GM23338 (cell line): ENCODE measurements at regions not wholly inside any gene's neighbourhood (a gene's known extent, or its start where the extent isn't known, plus 50 kb on each side); places are given as distances from the start of the nearest gene placed in this dataset.

Experiments used
- ATAC-seq: fragments of 200-7000 bp; cut with Tn5 transposase; 3 replicates; pipeline ENCODE4 v1.9.1; 2020
- DNase-seq: peaks from one replicate; pipeline ENCODE4 v3.0.0-alpha.2; 2015; ENCODE audit warnings: low spot score
- H2AFZ ChIP-seq: fragments of 200-600 bp; sonication (generic); 2 replicates; pipeline ENCODE4 v1.8.0; 2016; ENCODE audit warnings: antibody characterized with exemption, mild to moderate bottlenecking, moderate library complexity
- H3F3A ChIP-seq: fragments of 200-600 bp; sonication (generic); replicated peaks from 2 replicates; pipeline ENCODE4 v1.8.0; 2017; ENCODE audit warnings: antibody characterized with exemption, mixed run types, low read depth
- H3K27ac ChIP-seq: fragments of 200-600 bp; sonication (generic); 2 replicates; pipeline ENCODE4 v1.6.1; 2016; ENCODE audit warnings: low read depth
- H3K27me3 ChIP-seq: fragments of 200-600 bp; sonication (generic); 2 replicates; pipeline ENCODE4 v1.8.0; 2016; ENCODE audit warnings: mild to moderate bottlenecking, mixed run types, moderate library complexity; ENCODE audit not compliant: insufficient read depth
- H3K36me3 ChIP-seq: fragments of 200-600 bp; sonication (generic); 2 replicates; pipeline ENCODE4 v1.8.0; 2016; ENCODE audit warnings: mild to moderate bottlenecking; ENCODE audit not compliant: insufficient read depth
- H3K4me1 ChIP-seq: fragments of 200-600 bp; sonication (generic); 2 replicates; pipeline ENCODE4 v1.8.0; 2016; ENCODE audit warnings: mild to moderate bottlenecking, moderate library complexity; ENCODE audit not compliant: insufficient read depth
- H3K4me2 ChIP-seq: fragments of 200-600 bp; sonication (generic); 2 replicates; pipeline ENCODE4 v1.7.1; 2017; ENCODE audit warnings: mixed run types
- H3K4me3 ChIP-seq: fragments of 200-600 bp; sonication (generic); 2 replicates; pipeline ENCODE4 v1.6.1; 2016; ENCODE audit warnings: mixed run types
- H3K79me2 ChIP-seq: fragments of 200-600 bp; sonication (generic); replicated peaks from 2 replicates; pipeline ENCODE4 v1.8.0; 2017; ENCODE audit warnings: mild to moderate bottlenecking; ENCODE audit not compliant: insufficient read depth
- H3K9me2 ChIP-seq: fragments of 200-600 bp; sonication (generic); 2 replicates; pipeline ENCODE4 v1.8.0; 2017; ENCODE audit not compliant: insufficient read depth
- H4K20me1 ChIP-seq: fragments of 200-600 bp; sonication (generic); replicated peaks from 2 replicates; pipeline ENCODE4 v1.8.0; 2017; ENCODE audit warnings: mild to moderate bottlenecking; ENCODE audit not compliant: insufficient read depth
- H3K27ac Mint-ChIP-seq: 2 replicates; pipeline ENCODE4 v1.8.0; 2020; ENCODE audit warnings: inconsistent platforms, mild to moderate bottlenecking, moderate library complexity, mixed read lengths
- H3K27me3 Mint-ChIP-seq: 3 replicates; pipeline ENCODE4 v1.8.0; 2022; ENCODE audit warnings: low read depth, mild to moderate bottlenecking, moderate library complexity, mixed read lengths, inconsistent platforms; ENCODE audit not compliant: insufficient read depth, poor library complexity
- H3K36me3 Mint-ChIP-seq: 3 replicates; pipeline ENCODE4 v1.8.0; 2021; ENCODE audit warnings: low read depth, mild to moderate bottlenecking, inconsistent platforms, moderate library complexity, mixed read lengths
- H3K4me1 Mint-ChIP-seq: 3 replicates; pipeline ENCODE4 v1.8.0; 2020; ENCODE audit warnings: mild to moderate bottlenecking, inconsistent platforms, mixed read lengths
- H3K4me3 Mint-ChIP-seq: 3 replicates; pipeline ENCODE4 v1.8.0; 2021; ENCODE audit warnings: moderate library complexity, mild to moderate bottlenecking, inconsistent platforms, mixed read lengths
- H3K9me3 Mint-ChIP-seq: 3 replicates; pipeline ENCODE4 v1.8.0; 2020; ENCODE audit warnings: moderate library complexity, mild to moderate bottlenecking, inconsistent platforms, mixed read lengths
- CREB1 ChIP-seq: fragments of 250-450 bp; sonication (Bioruptor Pico); IDR thresholded peaks from 2 replicates; pipeline ENCODE4 v1.5.0; 2020; ENCODE audit warnings: low read depth, mild to moderate bottlenecking, moderate library complexity
- JUNB ChIP-seq: IDR thresholded peaks from one replicate; pipeline ENCODE4 v1.6.1; 2016; ENCODE audit warnings: antibody characterized with exemption; ENCODE audit not compliant: unreplicated experiment
- NANOG ChIP-seq: IDR thresholded peaks from 2 replicates; pipeline ENCODE4 v1.6.1; 2016; ENCODE audit warnings: antibody characterized with exemption, borderline replicate concordance
- POLR2AphosphoS5 ChIP-seq: IDR thresholded peaks from 2 replicates; pipeline ENCODE4 v1.6.1; 2016; ENCODE audit warnings: antibody characterized with exemption, low read depth
- REST ChIP-seq: IDR thresholded peaks from one replicate; pipeline ENCODE4 v1.6.1; 2018; ENCODE audit warnings: antibody characterized with exemption; ENCODE audit not compliant: unreplicated experiment
- STAT1 ChIP-seq: IDR thresholded peaks from one replicate; pipeline ENCODE4 v1.6.1; 2016; ENCODE audit warnings: antibody characterized with exemption; ENCODE audit not compliant: unreplicated experiment
- ZNF114 ChIP-seq: fragments of 250-450 bp; sonication (Bioruptor Pico); IDR thresholded peaks from 2 replicates; pipeline ENCODE4 v1.5.0; 2020; ENCODE audit warnings: mild to moderate bottlenecking, moderate library complexity
- ZNF462 ChIP-seq: fragments of 250-450 bp; sonication (Bioruptor Pico); IDR thresholded peaks from 2 replicates; pipeline ENCODE4 v1.5.0; 2020; ENCODE audit warnings: mild to moderate bottlenecking, moderate library complexity

GRCh38 chr4:165635951-165636350 is 237.1 kb upstream of the TLL1 start:
- Mint-ChIP-seq H3K4me1 (peaks cover 9% of the 10 kb centered on the region; the same call in 2 of the 3 replicates), H3K36me3 (peaks cover 4% of the 10 kb centered on the region; the same call in 1 of the 3 replicates), H3K9me3 (no peaks in the 10 kb centered on the region), H3K27me3 (peaks cover 1% of the 10 kb centered on the region), H3K27ac (no peak overlapping the region), H3K4me3 (no peak overlapping the region)
- no peaks in the 10 kb centered on the region for H3K36me3 ChIP-seq
- ATAC-seq = no peak
- no peak overlapping the region for H3K4me2 ChIP-seq
- no peaks in the 10 kb centered on the region for H3F3A ChIP-seq
- H3K79me2 ChIP-seq = no peaks in the 10 kb centered on the region
- H3K4me3 ChIP-seq = no peak overlapping the region
- no peaks in the 10 kb centered on the region for H4K20me1 ChIP-seq
- H3K27me3 ChIP-seq = no peaks in the 10 kb centered on the region
- 0 out of 2 replicates have a peak, but pooled peaks cover 10% of the 10 kb centered on the region for H3K4me1 ChIP-seq
- H2AFZ ChIP-seq = no peak overlapping the region
- DNase-seq = no peak
- TF ChIP-seq POLR2AphosphoS5 = no peak
- no peak for TF ChIP-seq CREB1 (CRISPR knock-in tag)
- TF ChIP-seq ZNF114 (CRISPR knock-in tag) = no peak
- no peak for TF ChIP-seq JUNB
- TF ChIP-seq REST = no peak
- no peak for TF ChIP-seq STAT1
- no peak for TF ChIP-seq NANOG
- no peak for TF ChIP-seq ZNF462 (CRISPR knock-in tag)
- H3K9me2 ChIP-seq = peaks cover 8% of the 10 kb centered on the region
- H3K27ac ChIP-seq = no peak overlapping the region
